IMR-90 (cell line): ENCODE measurements at regions not wholly inside any gene's neighbourhood (a gene's known extent, or its start where the extent isn't known, plus 50 kb on each side); places are given as distances from the start of the nearest gene placed in this dataset.

Source experiments
- CEBPB ChIP-seq: IDR thresholded peaks from 2 replicates; pipeline ENCODE4 v1.6.1; 2012; ENCODE audit warnings: low read depth, low read length, improper control_type of control experiment
- CHD1 ChIP-seq: IDR thresholded peaks from 2 replicates; pipeline ENCODE4 v1.6.1; 2012; ENCODE audit warnings: low read depth, low read length, improper control_type of control experiment
- CTCF ChIP-seq: conservative IDR thresholded peaks from 2 replicates; pipeline ENCODE4 v1.5.1; 2012; ENCODE audit warnings: mild to moderate bottlenecking, low read depth, low read length, improper control_type of control experiment
- ELK1 ChIP-seq: fragments of 150-350 bp; IDR thresholded peaks from 2 replicates; pipeline ENCODE4 v1.6.1; 2016; ENCODE audit warnings: low read depth, mild to moderate bottlenecking, low read length, moderate library complexity, borderline replicate concordance
- FOS ChIP-seq: fragments of 150-350 bp; IDR thresholded peaks from 2 replicates; pipeline ENCODE4 v1.6.1; 2016; ENCODE audit warnings: low read depth, low read length
- MXI1 ChIP-seq: IDR thresholded peaks from 2 replicates; pipeline ENCODE4 v1.6.1; 2012; ENCODE audit warnings: low read depth, mild to moderate bottlenecking, low read length, moderate library complexity, borderline replicate concordance
- POLR2A ChIP-seq: IDR thresholded peaks from 2 replicates; pipeline ENCODE4 v1.6.1; 2012; ENCODE audit warnings: mild to moderate bottlenecking, low read depth, low read length
- RAD21 ChIP-seq: IDR thresholded peaks from 2 replicates; pipeline ENCODE4 v1.6.1; 2012; ENCODE audit warnings: low read length, improper control_type of control experiment
- RCOR1 ChIP-seq: IDR thresholded peaks from 2 replicates; pipeline ENCODE4 v1.6.1; 2012; ENCODE audit warnings: mild to moderate bottlenecking, low read length, improper control_type of control experiment; ENCODE audit not compliant: insufficient replicate concordance
- RFX5 ChIP-seq: IDR thresholded peaks from 2 replicates; pipeline ENCODE4 v1.8.0; 2012; ENCODE audit warnings: low read depth, mild to moderate bottlenecking, low read length, moderate library complexity

GRCh38 chr6:40792183-40792582 lies 205.0 kb upstream of the LRFN2 start:
- TF ChIP-seq CEBPB (no peak), CTCF (no peak), POLR2A (no peak), MXI1 (no peak), RFX5 (no peak), RCOR1 (no peak), RAD21 (no peak), ELK1 (no peak), FOS (no peak), CHD1 (no peak)
